ENCODE measurements at regions not wholly inside any gene's neighbourhood (a gene's known extent, or its start where the extent isn't known, plus 50 kb on each side); places are given as distances from the start of the nearest gene placed in this dataset.

- TF ChIP-seq POLR2A (IDR thresholded peaks at IDR 0.05; ENCODE audit: low read depth, low read length) = no peak
- TF ChIP-seq POLR2AphosphoS5 (IDR thresholded peaks at IDR 0.05; ENCODE audit: low read depth, low read length) = no peak
- TF ChIP-seq TAF1 (IDR thresholded peaks at IDR 0.05; ENCODE audit: borderline replicate concordance, low read depth, low read length) = no peak
These were observed 51.0 kb upstream of the DMRTB1 start for GRCh38 chr1:53408013-53408754.

Data from GM12892 (cell line).